ENCODE measurements at regions not wholly inside any gene's neighbourhood (a gene's known extent, or its start where the extent isn't known, plus 50 kb on each side); places are given as distances from the start of the nearest gene placed in this dataset.
"Not testable (repeated sequence)": the region's sequence is repeated elsewhere in the genome, so short reads cannot be mapped to it uniquely, and the experiment has no call there.

DNA sequence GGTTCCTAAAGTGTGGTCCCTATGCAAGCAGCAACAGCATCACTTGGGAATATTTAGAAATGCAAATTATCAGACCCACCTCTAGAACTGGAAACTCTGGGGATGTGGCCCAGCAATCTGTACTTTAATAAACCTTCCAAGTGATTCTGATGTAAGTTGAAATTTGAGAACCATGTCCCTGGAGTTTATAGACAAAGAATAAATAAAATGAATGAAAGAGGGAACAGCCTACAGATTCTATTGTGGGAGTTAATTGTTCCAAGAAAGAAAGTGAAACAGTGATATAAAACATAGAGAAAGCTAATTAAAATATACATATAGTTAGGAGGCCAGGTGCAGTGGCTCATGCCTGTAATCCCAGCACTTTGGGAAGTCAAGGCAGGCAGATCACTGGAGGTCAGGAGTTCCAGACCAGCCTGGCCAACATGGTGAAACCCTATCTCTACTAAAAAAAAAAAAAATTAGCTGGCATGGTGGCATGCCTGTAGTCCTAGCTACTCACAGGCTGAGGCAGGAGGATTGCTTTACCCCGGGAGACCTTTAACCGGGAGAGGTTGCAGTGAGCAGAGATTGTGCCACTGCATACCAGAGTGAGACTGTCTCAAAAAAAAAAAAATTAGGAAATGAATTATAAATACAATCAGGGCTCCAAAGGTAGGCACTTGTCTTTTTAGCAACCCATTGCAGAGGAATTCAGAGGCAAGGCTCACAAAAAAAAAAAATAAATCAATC, 507.5 kb downstream of the NAV3 start:
- DNase-seq (ENCODE audit: low spot score), result no peak

DNA sequence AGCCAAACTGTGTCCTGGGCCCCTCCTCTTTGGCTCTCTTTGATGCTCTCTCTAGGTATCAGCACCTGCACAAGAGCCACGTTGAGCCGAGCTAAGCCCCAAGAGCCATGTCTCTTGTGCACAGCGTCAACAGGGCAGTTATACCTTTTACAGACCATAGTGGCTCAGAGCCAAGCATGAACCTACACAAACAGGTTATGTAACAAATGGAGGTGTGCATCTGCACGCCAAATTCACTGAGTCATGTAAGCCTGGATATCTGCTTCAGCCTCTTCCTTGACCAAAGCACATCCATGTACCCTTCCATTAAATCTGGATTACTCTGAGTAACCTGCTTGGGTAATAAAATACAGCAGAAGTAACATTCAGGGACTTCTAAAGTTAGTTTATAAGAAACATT, 509.7 kb downstream of the NAV3 start:
- no peak for DNase-seq (ENCODE audit: low spot score)

DNA sequence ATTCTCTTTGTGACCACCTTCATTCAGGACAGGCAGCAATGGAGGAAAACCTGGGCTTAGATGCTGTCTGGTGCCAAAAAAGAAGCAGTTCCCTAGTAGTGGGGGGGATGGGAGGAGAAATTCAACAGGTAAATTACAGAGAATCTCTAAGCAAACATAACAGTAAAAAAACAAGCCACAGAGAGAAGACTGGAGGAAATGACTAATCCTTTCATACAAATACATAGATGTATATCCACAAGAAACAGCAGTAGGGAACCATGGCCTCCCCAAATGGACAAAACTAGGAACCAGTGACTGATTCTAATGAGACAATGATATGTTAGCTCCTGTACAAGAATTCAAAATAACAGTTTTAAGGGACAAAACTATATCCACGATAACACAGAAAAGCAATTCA, 513.0 kb downstream of the NAV3 start:
- no peak for DNase-seq (ENCODE audit: low spot score)

DNA sequence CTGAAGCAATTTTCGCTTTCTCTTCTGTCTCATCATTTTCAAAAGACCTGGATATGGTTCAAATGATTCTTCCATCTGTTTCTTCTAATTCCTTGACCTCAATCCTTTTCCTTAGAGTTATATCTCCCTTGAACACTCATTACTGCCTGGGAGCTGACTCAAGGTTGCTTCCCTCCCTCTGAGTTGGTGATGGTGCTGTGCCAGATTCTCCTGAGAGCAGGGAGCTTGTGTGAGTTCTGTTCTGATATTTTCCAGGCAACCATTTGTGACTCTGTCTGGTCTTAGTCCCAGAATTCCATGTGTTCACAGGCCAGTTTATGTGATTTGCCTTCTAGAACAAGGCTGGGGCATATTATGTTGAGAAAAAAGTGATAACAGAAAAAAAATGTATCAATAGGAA, 505.1 kb upstream of the SYT1 start:
- no peak for DNase-seq (ENCODE audit: low spot score)

DNA sequence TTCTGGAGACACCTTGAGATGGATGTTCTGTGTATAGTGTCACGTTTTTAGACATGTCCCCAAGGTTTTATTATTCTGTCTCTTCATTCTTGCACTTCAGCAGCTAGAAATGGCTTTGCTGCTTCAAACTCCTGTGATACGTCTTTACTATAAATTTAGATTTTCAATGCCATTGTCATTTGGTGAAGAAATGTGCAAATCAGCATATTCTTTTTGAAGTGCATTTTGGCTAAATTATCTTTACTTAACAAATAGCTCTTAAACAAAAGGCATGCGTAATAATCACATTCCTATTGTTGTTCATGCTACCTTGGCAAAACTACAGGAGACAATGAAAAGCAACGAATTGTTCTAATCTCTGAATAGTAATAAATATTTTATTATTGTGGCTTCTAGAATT, 502.9 kb upstream of the SYT1 start:
- DNase-seq (ENCODE audit: low spot score), result no peak

DNA sequence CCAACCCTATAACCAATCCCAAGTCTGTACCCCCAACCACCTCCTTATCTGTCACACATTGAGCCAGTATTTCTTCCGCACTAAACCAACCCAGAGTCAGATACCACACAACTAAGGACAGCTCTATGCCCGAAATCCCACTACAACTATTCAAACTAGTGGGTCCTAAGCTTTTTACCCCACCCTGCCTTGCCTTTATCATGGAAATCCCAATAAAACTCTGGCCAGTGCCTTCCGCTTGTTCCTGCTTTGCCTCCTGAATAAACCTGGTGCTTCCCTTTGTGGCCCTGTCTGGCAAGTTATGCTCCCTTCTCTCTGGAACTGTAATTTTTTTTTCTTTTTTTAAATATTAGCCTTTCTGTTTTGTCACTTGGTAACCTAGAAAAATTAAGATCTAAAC, 493.3 kb upstream of the SYT1 start:
- DNase-seq (ENCODE audit: low spot score), result no peak

DNA sequence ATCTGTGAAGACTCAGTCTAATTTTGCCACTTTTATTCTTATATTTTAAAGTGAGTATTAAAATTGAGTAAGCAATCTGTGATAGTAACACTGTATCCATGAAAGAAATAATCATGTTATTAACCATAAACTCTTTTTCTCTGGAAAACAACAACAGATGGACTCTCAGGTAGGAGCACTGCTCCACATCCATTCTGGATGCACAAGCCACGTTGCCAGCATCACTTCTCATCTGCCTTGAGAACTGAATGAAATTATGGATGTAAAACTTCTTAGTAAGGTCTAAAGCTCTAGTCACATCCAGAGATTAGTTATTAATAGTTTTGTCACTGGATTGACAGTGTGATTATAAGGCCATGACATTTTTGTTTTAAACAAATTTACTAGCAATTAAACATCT, 489.1 kb upstream of the SYT1 start:
- DNase-seq (ENCODE audit: low spot score), result no peak

DNA sequence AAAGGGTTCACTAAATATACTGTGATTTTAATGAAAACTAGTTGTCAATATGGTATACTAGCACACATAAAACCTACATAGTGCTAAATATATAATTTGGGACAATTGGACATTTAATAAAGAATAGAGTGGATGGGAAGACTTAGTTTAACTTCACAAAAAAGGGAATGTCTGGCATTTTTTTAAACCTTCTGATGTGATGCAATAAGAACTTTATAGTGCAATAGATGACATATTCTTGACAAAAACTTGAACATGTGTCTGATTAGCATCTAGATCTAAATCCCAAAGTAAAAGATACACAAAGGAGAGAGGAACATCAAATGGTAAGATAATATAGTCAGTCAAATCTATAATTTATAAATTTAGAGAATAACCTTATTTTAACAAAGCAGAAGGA, 488.3 kb upstream of the SYT1 start:
- DNase-seq (ENCODE audit: low spot score), result no peak

DNA sequence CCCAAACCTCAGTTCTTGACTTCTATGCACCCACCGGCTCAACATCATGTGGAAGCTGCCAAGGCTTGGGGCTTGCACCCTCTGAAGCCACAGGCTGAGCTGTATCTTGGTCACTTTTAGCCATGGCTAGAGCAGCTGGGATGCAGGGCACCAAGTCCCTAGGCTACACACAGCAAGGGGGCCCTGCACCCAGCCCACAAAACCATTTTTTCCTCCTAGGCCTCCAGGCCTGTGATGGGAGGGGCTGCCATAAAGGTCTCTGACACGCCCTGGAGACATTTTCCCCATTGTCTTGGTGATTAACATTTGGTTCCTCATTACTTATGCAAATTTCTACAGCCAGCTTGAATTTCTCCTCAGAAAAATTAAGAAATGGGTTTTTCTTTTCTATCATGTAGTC, 485.5 kb upstream of the SYT1 start:
- DNase-seq (ENCODE audit: low spot score), result not testable (repeated sequence)

DNA sequence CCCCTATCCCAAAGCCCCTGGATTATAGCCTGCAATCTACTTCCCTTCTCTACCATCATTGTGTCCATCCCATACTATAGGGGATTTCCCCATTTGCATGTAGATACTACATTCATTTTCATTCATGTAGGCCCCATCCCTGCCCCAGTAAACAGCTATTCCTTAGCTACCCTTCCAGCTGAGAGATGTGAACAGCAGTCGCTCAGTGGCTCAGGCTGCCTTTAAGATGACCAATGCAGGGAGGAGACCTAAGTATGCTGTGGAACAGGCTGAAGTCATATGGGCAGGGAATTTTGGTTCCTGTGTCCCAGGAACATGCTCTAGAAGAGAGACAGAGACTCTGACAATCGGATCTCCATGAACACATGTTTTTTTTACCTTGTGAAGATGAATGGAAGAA, 481.2 kb upstream of the SYT1 start:
- DNase-seq (ENCODE audit: low spot score), result no peak

DNA sequence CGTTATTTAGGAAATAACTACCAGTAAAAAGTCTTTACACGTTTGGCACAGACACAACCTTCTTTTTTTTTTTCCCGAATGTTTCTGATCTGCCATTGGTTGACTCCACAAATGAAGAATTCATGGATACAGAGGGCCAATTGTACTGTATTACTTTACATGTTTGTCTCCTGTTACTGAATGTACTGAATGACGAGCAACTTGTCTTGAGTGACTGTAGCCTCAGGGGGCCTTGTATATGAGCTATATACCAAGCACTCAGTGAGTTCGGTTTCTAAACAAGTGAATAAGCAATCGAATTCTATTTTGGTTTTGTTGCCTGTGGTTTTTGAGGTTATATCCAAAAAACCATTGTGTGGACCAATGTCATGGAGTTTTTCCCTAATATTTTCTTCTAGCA, 480.0 kb upstream of the SYT1 start:
- peak; percentile 46 for DNase-seq (ENCODE audit: low spot score)

DNA sequence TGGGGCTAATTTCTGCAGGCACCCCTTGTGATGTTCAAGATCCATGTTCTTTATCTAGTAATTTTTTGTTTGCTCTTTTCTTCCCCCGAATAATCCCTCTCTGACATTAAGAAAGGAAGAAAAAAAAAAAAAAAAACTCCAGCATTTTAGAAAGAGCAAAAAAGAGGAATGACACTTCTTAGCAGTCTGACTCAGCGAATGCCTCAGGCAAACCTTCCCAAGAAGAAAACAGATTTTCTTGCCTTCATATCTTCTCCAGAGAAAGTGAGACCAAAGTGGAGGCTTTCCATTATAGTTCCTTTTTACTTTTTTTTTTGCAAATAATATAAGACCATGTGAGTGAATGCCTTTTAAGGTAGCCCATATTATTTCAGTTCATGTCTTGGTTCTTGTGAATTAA, 479.0 kb upstream of the SYT1 start:
- DNase-seq (ENCODE audit: low spot score), result peak; percentile 12

DNA sequence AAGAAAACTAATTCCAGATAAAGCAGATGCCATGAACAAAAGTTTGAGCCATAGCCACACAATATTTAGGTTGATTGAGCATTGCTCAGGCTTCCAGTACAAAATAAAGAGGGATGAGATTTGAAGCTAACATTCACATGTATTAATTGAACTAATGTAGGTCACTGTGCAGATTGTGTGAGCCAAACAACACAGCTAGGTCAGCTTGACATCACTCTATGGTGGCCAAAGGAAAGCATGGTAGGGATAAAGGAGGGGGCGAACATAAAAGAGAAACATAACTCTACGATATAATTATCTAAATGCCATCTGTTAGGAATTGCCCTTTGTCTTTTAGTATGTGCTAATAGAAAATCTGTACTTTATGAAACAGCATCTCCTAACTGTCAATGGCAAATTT, 477.7 kb upstream of the SYT1 start:
- DNase-seq (ENCODE audit: low spot score), result no peak

DNA sequence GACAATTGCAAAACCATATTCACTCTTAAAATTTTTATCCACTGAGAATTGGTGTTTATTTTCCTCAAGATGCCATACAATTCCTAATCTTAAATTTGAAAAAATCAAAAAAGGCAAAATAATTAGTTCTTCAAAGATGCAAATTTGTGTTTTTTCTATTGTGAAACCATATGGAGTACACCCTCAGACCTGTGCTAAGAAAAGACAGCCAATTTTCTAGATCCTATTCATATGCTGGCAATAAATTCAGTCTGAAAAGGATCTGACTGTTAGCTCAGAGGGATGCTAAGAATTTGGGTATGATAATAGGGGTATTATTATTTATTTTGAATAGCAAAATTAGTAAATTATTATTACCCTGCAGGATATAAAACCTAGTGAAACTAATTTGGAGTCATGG, 476.9 kb upstream of the SYT1 start:
- DNase-seq (ENCODE audit: low spot score), result no peak

DNA sequence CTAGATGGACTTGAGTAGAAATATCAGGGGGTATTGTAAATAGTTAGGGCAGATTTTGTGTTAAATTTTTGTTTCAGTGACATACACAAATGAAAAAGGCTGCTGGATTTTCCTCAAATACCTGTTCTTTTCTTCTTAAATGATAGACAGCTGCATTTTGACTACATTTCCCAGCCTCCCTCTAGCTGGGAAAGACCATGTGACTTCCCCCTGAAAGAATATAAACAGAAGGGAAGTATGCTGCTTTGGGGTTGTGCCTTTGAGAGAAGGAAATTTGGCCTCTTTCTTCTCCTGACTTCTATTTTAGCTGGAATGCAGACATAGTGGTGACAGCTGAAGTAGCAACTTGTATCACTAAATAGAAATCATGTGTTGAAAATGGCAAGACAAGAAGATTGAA, 476.1 kb upstream of the SYT1 start:
- no peak for DNase-seq (ENCODE audit: low spot score)

DNA sequence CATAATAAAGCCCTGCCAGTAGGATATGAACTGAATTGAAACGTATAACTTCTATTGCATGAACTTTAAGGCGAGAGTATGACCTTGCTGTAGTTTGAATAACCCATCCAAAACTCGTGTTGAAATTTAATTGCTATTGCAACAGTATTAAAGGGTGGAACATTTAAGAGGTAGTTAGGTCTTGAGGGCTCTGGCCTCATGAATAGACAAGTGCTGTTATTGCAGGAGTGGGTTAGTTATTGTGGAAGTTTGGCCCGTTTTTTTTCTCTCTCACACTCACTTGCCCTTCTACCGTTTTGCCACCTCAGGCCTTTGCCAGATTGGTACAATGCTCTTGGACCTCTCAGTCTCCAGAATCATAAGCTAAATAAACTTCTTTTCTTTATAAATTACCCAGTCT, 473.7 kb upstream of the SYT1 start:
- DNase-seq (ENCODE audit: low spot score), result no peak

DNA sequence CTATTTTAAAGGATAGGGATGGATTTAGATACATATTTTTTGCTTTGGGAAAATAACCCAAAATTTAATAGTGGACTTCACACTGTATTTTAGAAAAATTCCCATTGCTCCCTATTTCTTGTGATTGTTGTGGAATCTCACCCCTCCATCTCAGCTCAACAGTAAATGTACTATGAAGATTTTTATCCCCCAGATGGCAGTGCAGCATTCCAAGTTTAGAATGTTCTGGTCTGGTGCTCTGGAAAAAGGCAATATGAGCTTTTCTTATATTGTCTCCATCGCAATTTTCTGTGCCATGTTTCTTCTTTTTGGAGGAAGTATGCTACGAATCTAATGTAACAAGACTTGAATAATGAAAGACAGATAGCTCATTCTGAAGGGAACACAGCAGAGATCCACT, 471.7 kb upstream of the SYT1 start:
- DNase-seq (ENCODE audit: low spot score), result no peak

DNA sequence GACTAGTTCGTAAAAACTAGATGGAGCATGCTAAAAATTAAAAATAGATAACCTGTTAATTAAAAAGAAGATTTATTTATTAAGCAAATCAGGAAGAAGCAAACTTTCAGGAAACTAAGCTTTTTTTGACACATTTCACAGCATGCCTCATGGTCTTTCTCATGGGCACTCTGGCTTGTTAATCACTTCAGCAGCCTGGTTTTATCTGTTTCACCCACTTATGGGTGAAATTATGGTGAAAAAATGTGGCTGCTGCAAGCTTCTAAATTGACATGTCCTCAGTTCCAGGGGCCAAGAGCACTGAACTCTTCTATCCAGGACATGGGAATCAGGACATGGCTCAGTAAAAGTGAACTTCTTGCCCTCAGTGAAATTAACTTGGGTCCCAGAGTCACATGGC, 468.6 kb upstream of the SYT1 start:
- no peak for DNase-seq (ENCODE audit: low spot score)

DNA sequence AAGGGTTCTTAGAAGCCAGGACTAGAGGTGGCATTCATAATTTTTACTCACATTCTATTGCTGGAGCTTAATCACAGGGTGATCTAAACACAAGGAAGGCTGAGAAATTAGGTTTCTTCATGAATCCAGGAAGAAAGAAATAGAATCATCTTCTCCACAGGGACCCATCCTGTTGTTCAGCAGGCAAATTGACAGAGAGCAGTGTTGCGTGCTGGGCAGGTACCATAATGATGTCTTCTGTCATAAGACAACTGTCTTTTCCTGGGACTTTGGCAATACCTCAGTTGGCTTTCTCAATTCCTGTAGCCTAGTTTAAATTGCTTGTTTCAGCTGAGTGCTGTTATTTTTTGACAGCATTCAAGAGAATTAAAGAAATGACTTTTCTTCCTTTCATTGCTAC, 468.0 kb upstream of the SYT1 start:
- no peak for DNase-seq (ENCODE audit: low spot score)

DNA sequence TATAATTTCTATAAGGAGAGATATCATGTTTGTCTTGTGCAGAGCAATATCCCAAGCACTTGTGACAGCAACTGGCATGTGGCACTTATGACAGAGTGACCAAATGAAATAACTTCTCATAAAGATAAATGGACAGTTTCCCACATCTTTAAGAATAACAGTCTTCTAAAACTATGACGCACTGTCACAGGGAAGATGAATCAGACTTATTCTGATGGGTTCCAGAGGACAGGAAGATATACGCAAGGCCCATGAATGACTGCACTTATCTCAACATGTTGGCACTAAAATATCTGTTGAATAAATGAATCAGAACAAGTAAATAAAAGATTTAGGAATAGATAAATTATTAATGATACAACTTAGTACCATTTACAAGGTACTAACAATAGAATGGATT, 465.8 kb upstream of the SYT1 start:
- DNase-seq (ENCODE audit: low spot score), result peak; percentile 40

DNA sequence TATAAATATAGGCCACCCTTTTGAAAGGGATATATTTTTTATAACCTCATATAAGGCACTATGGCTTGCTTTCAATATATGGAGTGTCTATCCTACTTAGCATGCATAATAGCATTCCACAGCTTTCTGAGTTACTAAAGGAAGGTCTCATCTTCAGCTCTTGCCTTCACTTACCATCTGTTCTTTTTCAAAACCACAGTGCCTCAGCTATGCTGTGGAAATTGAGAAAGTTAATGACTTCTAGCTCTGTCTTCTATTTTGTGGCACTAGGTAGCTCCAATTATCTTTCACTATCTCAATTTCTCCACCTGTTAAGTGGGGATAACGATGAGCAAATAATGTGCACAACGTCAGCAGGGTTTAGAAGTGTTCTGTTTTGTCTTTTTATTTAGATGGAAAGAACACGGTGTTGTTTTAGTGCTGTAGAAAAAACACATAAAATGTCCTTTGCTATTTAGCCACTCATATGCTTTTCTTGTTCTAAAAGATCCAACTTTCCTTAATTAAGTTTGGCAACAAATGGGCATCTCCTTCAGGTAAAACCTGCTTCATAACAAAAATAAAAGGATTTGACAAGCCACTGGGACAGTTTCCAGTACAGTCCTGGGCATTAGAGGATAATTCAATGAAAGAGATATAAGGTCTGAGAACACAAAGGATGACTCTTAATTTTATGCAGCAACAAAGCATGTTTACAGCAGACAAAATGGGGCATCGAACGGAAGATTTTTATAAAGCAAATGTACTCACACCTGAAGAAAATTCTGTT, 462.0 kb upstream of the SYT1 start:
- no peak for DNase-seq (ENCODE audit: low spot score)

DNA sequence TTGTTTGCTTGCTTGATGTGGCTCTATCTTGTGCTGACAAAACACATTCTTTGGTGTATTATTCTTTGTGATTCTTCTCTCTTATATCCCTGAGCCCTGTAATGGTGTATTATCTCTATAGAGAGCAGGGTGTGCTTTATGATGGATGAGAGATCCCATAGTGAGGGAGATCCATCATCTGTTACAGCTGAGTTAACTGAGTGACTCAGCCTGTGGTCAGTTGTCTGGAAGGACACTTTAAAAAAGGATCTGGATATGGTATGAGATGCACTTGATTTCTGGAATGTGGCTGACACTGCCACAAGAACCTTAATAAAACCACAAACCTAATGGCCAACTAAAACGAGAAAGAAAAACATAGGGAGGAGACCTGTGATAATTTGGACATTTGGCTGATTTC, 461.4 kb upstream of the SYT1 start:
- DNase-seq (ENCODE audit: low spot score), result peak; percentile 35

DNA sequence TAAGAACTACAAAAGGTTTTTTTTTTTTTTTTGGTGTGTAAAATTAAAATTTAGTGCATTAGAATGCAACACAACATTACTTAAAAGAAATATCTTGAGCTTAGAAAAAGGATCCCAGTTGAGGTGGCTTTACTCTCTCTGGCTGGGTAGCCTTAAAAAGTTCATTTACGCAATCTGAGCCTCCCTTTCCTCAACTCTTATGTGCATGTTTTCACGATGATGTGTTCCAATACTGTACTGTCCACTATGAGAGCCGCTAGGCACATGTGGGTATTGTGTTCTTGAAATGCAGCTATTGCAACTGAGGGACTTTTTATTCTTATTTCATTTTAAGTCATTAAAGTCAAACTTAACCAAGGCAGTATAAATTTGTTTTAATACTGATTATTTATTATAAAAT, 460.9 kb upstream of the SYT1 start:
- no peak for DNase-seq (ENCODE audit: low spot score)

DNA sequence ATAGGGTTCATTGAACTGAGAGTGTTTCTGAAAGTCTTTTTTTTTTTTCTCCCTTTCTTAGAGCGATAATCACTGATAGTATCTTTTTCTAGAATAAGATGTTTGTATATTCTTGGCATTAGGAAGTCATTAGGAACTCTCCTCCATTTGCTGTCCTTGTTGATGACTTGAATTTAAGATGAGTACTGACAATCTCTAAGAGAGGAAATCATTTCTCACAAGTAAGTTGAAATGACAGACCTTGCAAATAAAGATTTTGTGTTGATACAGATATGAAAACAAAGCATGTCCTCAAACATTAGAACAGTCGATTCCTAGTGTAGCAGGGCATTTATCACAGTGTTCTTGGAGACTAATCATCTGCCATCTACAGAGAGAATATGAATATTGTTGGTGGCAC, 458.4 kb upstream of the SYT1 start:
- DNase-seq (ENCODE audit: low spot score), result no peak
